Gastroesophageal sphincter (tissue), 3 donors: ENCODE measurements at regions not wholly inside any gene's neighbourhood (a gene's known extent, or its start where the extent isn't known, plus 50 kb on each side); places are given as distances from the start of the nearest gene placed in this dataset.

ENCODE experiments used
- CTCF ChIP-seq, 4 experiments: fragments of 200-600 bp in 2 of 4; fragments of 450-650 bp in 2 of 4; sonication (generic) in 1 of 4; IDR thresholded peaks; one replicate each; pipeline ENCODE4 v1.5.1; 2017 to 2019; ENCODE audit warnings: antibody characterized with exemption in 4 of 4, mild to moderate bottlenecking in 2 of 4, moderate library complexity in 2 of 4
- EP300 ChIP-seq: sonication (generic); formaldehyde crosslinking; IDR thresholded peaks from one replicate; pipeline ENCODE4 v1.6.1; 2017; ENCODE audit warnings: antibody characterized with exemption, mild to moderate bottlenecking
- POLR2A ChIP-seq, 2 donors: fragments of 450-650 bp; IDR thresholded peaks; one replicate each; pipeline ENCODE4 v1.6.1; 2017; ENCODE audit warnings: antibody characterized with exemption in 2 of 2, mild to moderate bottlenecking in 2 of 2, moderate library complexity in 1 of 2

- TF ChIP-seq POLR2A (IDR thresholded peaks at IDR 0.05) (no peak), CTCF (IDR thresholded peaks at IDR 0.05) (peak; percentile 27 to 70 (median 68)), EP300 (no peak)
Observed at GRCh38 chr17:68777243-68777855, 176.2 kb upstream of the FAM20A start.
